OCI-LY1 (cell line): ENCODE measurements at regions not wholly inside any gene's neighbourhood (a gene's known extent, or its start where the extent isn't known, plus 50 kb on each side); places are given as distances from the start of the nearest gene placed in this dataset.

Source experiments
- CTCF ChIP-seq: fragments of 200-600 bp; sonication (generic), shearing (Covaris generic); IDR thresholded peaks from 2 replicates; pipeline ENCODE4 v1.5.1; 2017; ENCODE audit warnings: mild to moderate bottlenecking, antibody characterized with exemption, low read length, moderate library complexity, mixed read lengths
- EZH2 ChIP-seq: fragments of 200-600 bp; sonication (generic), shearing (Covaris generic); IDR thresholded peaks from 2 replicates; pipeline ENCODE4 v1.8.0; 2017; ENCODE audit warnings: borderline replicate concordance, mixed run types, mild to moderate bottlenecking, antibody characterized with exemption, low read length, moderate library complexity, mixed read lengths

DNA sequence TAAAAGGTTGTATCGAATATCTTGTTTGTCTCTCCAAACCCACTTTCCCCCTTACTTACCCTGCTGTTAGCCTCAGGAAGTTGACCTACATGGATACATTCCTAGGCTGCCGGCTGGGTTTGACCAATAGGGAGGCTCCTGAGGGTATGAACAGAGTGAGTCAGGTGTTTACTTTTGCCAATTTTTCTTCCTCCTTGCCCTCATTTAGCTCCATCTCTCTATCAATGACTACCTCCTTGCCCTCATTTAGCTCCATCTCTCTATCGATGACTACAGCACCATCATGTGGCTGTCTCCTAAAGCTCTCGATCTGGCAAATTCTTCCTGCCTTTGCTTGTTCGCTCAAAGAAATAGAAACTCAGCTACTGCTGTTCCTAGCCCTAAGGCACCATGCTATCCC lies 571.9 kb upstream of the CRIM1 start:
- TF ChIP-seq EZH2 (no peak), CTCF (no peak)
